Osteoblast (primary cell): ENCODE measurements at regions not wholly inside any gene's neighbourhood (a gene's known extent, or its start where the extent isn't known, plus 50 kb on each side); places are given as distances from the start of the nearest gene placed in this dataset.

Experiments used
- DNase-seq: peaks from one replicate; pipeline ENCODE4 v3.0.0; 2011; ENCODE audit warnings: low spot score, mixed read lengths; ENCODE audit not compliant: insufficient read length; ENCODE audit errors: missing footprints
- H2AFZ ChIP-seq: 2 replicates; pipeline ENCODE4 v1.6.0; 2011; ENCODE audit warnings: mild to moderate bottlenecking, low read length
- H3K27ac ChIP-seq: 2 replicates; pipeline ENCODE4 v1.5.1; 2011; ENCODE audit warnings: mild to moderate bottlenecking, low read depth, low read length, moderate library complexity
- H3K27me3 ChIP-seq: 2 replicates; pipeline ENCODE4 v1.6.0; 2012; ENCODE audit warnings: mild to moderate bottlenecking, control low read depth, inconsistent platforms, low read length, moderate library complexity; ENCODE audit not compliant: insufficient read depth
- H3K36me3 ChIP-seq: 2 replicates; pipeline ENCODE4 v1.5.1; 2011; ENCODE audit warnings: mild to moderate bottlenecking, low read length, control low read depth, moderate library complexity; ENCODE audit not compliant: insufficient read depth
- H3K4me1 ChIP-seq: 2 replicates; pipeline ENCODE4 v1.5.1; 2011; ENCODE audit warnings: mild to moderate bottlenecking, low read length, control low read depth, moderate library complexity; ENCODE audit not compliant: insufficient read depth
- H3K4me2 ChIP-seq: 2 replicates; pipeline ENCODE4 v1.6.0; 2011; ENCODE audit warnings: mild to moderate bottlenecking, low read length; ENCODE audit not compliant: insufficient read depth
- H3K4me3 ChIP-seq: fragments of 200-600 bp; sonication (generic); 3 replicates; pipeline ENCODE4 v1.5.1; 2012; ENCODE audit warnings: mild to moderate bottlenecking, low read length, inconsistent platforms; ENCODE audit not compliant: insufficient read depth
- H3K79me2 ChIP-seq: 2 replicates; pipeline ENCODE4 v1.6.0; 2012; ENCODE audit warnings: mild to moderate bottlenecking, low read length, control low read depth, inconsistent platforms; ENCODE audit not compliant: insufficient read depth
- H3K9me3 ChIP-seq: 2 replicates; pipeline ENCODE4 v1.5.1; 2011; ENCODE audit warnings: low read depth, low read length, control low read depth
- H4K20me1 ChIP-seq: 2 replicates; pipeline ENCODE4 v1.6.0; 2012; ENCODE audit warnings: mild to moderate bottlenecking, low read length, control low read depth; ENCODE audit not compliant: insufficient read depth
- TF ChIP-seq, protein P1 (sequence below): IDR thresholded peaks from 2 replicates; pipeline ENCODE4 v1.5.1; 2011; ENCODE audit warnings: mild to moderate bottlenecking, low read depth, low read length, moderate library complexity; ENCODE audit errors: extremely low read depth

- TF ChIP-seq, protein P1, sequence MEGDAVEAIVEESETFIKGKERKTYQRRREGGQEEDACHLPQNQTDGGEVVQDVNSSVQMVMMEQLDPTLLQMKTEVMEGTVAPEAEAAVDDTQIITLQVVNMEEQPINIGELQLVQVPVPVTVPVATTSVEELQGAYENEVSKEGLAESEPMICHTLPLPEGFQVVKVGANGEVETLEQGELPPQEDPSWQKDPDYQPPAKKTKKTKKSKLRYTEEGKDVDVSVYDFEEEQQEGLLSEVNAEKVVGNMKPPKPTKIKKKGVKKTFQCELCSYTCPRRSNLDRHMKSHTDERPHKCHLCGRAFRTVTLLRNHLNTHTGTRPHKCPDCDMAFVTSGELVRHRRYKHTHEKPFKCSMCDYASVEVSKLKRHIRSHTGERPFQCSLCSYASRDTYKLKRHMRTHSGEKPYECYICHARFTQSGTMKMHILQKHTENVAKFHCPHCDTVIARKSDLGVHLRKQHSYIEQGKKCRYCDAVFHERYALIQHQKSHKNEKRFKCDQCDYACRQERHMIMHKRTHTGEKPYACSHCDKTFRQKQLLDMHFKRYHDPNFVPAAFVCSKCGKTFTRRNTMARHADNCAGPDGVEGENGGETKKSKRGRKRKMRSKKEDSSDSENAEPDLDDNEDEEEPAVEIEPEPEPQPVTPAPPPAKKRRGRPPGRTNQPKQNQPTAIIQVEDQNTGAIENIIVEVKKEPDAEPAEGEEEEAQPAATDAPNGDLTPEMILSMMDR = no peak
- Histone ChIP-seq H2AFZ (no peak overlapping the region), H3K27ac (no peak overlapping the region), H3K4me1 (no peaks in the 10 kb centered on the region), H3K9me3 (no peaks in the 10 kb centered on the region), H3K36me3 (no peaks in the 10 kb centered on the region), H3K4me3 (no peak overlapping the region), H4K20me1 (no peaks in the 10 kb centered on the region), H3K27me3 (no peaks in the 10 kb centered on the region), H3K4me2 (no peak overlapping the region), H3K79me2 (no peaks in the 10 kb centered on the region)
- DNase-seq = no peak
Observed at GRCh38 chr7:113004726-113005454, 81.7 kb downstream of the GPR85 start.

DNA sequence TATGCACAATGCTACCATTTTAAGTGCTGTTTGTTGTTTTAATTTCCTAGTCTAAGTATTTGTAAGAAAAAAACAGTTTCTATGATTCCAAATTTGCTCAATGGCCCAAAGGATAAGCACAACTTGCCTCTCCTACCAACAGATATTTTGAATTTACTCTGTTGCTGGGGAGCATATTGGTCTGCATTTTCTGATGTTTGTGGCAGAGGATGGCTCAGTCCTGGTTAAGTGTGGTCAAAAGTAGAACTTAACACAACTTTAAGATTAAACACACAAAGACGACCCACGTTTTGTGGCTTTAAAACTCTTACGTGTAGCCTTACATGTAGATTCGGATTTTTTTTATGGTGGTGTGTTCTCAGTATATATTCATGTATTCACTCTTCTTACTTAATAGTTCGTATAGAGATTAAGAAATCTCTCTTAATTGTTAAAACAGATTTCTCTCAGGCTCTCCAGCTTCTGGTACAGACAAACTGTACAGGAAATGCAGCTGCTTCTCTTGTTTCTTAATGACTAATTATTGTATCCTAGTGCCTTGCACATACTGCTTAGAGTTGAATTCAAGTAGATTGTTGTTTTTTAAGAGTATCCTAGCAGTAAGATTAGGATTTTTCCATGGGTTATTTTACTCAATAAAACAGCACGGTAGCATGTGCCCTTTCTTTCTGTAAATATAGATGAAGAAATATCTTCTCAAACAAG is 86.2 kb downstream of the GPR85 start:
- H3K9me3 ChIP-seq = no peaks in the 10 kb centered on the region
- no peaks in the 10 kb centered on the region for H3K36me3 ChIP-seq
- no peaks in the 10 kb centered on the region for H3K27me3 ChIP-seq
- no peak overlapping the region for H3K27ac ChIP-seq
- no peak for DNase-seq
- peak overlapping the region; percentile 32 for H2AFZ ChIP-seq
- no peak overlapping the region for H3K4me2 ChIP-seq
- H3K4me3 ChIP-seq = no peak overlapping the region
- peaks cover 15% of the 10 kb centered on the region for H3K4me1 ChIP-seq
- H4K20me1 ChIP-seq = no peaks in the 10 kb centered on the region
- H3K79me2 ChIP-seq = no peaks in the 10 kb centered on the region
- TF ChIP-seq, protein P1 = no peak

DNA sequence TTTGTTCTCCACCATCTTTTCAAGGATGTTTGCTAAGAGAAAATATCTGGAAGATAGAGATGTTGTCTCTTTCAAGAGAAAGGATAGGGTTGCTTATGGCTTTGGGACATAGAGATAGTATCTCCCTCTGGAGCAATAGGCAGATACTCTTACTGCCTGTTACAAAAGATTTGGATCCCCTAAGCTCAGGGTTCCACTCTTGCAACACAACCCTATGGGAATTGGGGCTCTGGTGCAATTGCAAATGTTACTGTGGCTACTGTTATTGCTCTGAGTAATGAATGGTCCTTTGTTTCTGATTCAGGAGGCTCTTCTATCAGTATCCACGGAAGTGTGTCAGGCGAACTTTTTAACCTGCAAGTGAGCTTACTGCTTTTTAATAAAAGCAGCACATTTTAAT is 88.8 kb downstream of the GPR85 start:
- H3K27ac ChIP-seq = peak overlapping the region; percentile 100
- H3K9me3 ChIP-seq = no peaks in the 10 kb centered on the region
- H3K79me2 ChIP-seq = peaks cover 9% of the 10 kb centered on the region
- peaks cover 30% of the 10 kb centered on the region for H3K4me1 ChIP-seq
- no peaks in the 10 kb centered on the region for H3K36me3 ChIP-seq
- no peaks in the 10 kb centered on the region for H4K20me1 ChIP-seq
- H3K27me3 ChIP-seq = no peaks in the 10 kb centered on the region
- peak overlapping the region; percentile 63 for H2AFZ ChIP-seq
- no peak overlapping the region for H3K4me2 ChIP-seq
- no peak for DNase-seq
- TF ChIP-seq, protein P1 = no peak
- no peak overlapping the region for H3K4me3 ChIP-seq

GRCh38 chr7:112996331-112996871 is 90.2 kb downstream of the GPR85 start:
- TF ChIP-seq, protein P1 = no peak
- H4K20me1 ChIP-seq = no peaks in the 10 kb centered on the region
- peak overlapping the region; percentile 90 for H3K4me2 ChIP-seq
- H3K9me3 ChIP-seq = no peaks in the 10 kb centered on the region
- peaks cover 19% of the 10 kb centered on the region for H3K79me2 ChIP-seq
- H2AFZ ChIP-seq = peak overlapping the region; percentile 33
- no peaks in the 10 kb centered on the region for H3K36me3 ChIP-seq
- peaks cover 30% of the 10 kb centered on the region for H3K4me1 ChIP-seq
- no peak for DNase-seq
- H3K4me3 ChIP-seq = no peak overlapping the region
- peak overlapping the region; percentile 100 for H3K27ac ChIP-seq
- H3K27me3 ChIP-seq = no peaks in the 10 kb centered on the region
